SK-N-MC (cell line): ENCODE measurements at regions not wholly inside any gene's neighbourhood (a gene's known extent, or its start where the extent isn't known, plus 50 kb on each side); places are given as distances from the start of the nearest gene placed in this dataset.

ENCODE experiments used
- DNase-seq: peaks from one replicate; pipeline ENCODE4 v3.0.0-alpha.2; 2011; ENCODE audit warnings: low read depth, low spot score
- H3K27ac ChIP-seq: fragments of 200-600 bp; sonication (generic); 2 replicates; pipeline ENCODE4 v1.5.1; 2016; ENCODE audit warnings: mixed run types
- H3K36me3 ChIP-seq: fragments of 200-600 bp; sonication (generic); 2 replicates; pipeline ENCODE4 v1.6.1; 2017; ENCODE audit warnings: antibody characterized with exemption, low read length, mixed read lengths; ENCODE audit not compliant: insufficient read depth
- H3K4me3 ChIP-seq: fragments of 200-600 bp; sonication (generic); 2 replicates; pipeline ENCODE4 v1.5.1; 2016
- H3K9ac ChIP-seq: fragments of 200-600 bp; sonication (generic); 2 replicates; pipeline ENCODE4 v1.8.0; 2017; ENCODE audit warnings: mixed run types, mixed read lengths; ENCODE audit not compliant: insufficient read length
- H3K9me3 ChIP-seq: fragments of 200-600 bp; sonication (generic); 2 replicates; pipeline ENCODE4 v1.6.1; 2017; ENCODE audit warnings: low read depth, mild to moderate bottlenecking, antibody characterized with exemption, low read length, moderate library complexity, mixed read lengths
- EZH2 ChIP-seq: fragments of 200-600 bp; sonication (generic); IDR thresholded peaks from one replicate; pipeline ENCODE4 v1.6.1; 2017; ENCODE audit warnings: antibody characterized with exemption
- FOXP2 ChIP-seq: optimal IDR thresholded peaks from 2 replicates; pipeline ENCODE3; 2011; ENCODE audit warnings: mild to moderate bottlenecking, moderate library complexity; ENCODE audit not compliant: insufficient read depth; ENCODE audit errors: extremely low read length, control extremely low read depth
- POLR2AphosphoS5 ChIP-seq: IDR thresholded peaks from 2 replicates; pipeline ENCODE4 v1.6.1; 2012; ENCODE audit warnings: mild to moderate bottlenecking, low read depth, low read length, borderline replicate concordance

- no peaks in the 10 kb centered on the region for H3K36me3 ChIP-seq
- no peaks in the 10 kb centered on the region for H3K9me3 ChIP-seq
- no peak overlapping the region for H3K27ac ChIP-seq
- no peak for DNase-seq
- TF ChIP-seq POLR2AphosphoS5 (no peak), FOXP2 (no peak), EZH2 (no peak)
- H3K4me3 ChIP-seq, result no peak overlapping the region
- no peak overlapping the region for H3K9ac ChIP-seq
Measured at GRCh38 chr4:151600432-151600831, 160.4 kb downstream of the GATB start.

DNA sequence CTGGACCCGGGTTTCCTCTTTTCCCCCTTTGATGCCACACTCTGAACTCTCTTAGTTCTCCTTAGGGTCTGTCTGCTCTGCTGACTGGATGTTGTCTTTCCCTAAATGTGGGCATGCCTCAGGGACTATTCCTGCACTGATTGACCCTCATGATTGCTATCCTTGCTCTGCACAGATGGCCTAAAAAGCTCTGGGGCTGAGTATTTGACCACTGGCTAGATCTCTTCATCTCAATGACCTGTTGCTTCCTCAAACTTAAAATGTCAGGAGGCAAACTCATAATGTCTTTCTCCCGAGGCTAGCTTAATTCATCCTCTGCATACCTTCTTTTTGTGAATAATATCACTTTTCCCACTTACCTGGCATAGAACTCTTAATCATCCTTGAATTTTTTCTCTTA is 157.4 kb downstream of the GATB start:
- Histone ChIP-seq H3K9ac (no peak overlapping the region), H3K9me3 (no peaks in the 10 kb centered on the region), H3K27ac (no peak overlapping the region), H3K4me3 (no peak overlapping the region), H3K36me3 (no peaks in the 10 kb centered on the region)
- TF ChIP-seq POLR2AphosphoS5, result no peak
- DNase-seq, result no peak

GRCh38 chr4:151604238-151604637 is 156.6 kb downstream of the GATB start:
- Histone ChIP-seq H3K36me3 (no peaks in the 10 kb centered on the region), H3K9me3 (no peaks in the 10 kb centered on the region), H3K27ac (no peak overlapping the region), H3K4me3 (no peak overlapping the region), H3K9ac (no peak overlapping the region)
- peak; percentile 6 for DNase-seq
- TF ChIP-seq FOXP2 (no peak), EZH2 (no peak), POLR2AphosphoS5 (no peak)

DNA sequence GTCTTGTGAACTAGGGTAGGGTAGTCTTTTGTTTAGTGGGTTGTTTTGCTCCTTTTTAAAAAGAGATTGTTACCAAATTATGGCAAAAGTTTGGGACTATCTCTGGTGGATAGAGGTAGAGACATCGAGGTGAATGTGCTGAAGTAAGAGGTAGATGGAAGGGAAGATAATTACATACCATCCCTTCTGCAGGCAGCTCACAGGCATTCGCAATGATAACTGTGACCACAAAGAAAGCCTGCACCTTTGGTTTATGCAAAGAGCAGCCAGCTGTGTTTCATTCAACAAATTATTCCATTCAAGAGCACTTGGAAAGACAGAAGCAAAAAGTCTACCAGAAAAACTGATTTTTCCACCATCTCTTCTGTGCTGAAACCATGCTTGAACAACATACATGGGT is 155.6 kb downstream of the GATB start:
- TF ChIP-seq POLR2AphosphoS5, result no peak
- TF ChIP-seq EZH2, result no peak
- TF ChIP-seq FOXP2, result no peak
- no peak overlapping the region for H3K9ac ChIP-seq
- H3K27ac ChIP-seq, result no peak overlapping the region
- no peak overlapping the region for H3K4me3 ChIP-seq
- no peaks in the 10 kb centered on the region for H3K36me3 ChIP-seq
- no peak for DNase-seq
- no peaks in the 10 kb centered on the region for H3K9me3 ChIP-seq

DNA sequence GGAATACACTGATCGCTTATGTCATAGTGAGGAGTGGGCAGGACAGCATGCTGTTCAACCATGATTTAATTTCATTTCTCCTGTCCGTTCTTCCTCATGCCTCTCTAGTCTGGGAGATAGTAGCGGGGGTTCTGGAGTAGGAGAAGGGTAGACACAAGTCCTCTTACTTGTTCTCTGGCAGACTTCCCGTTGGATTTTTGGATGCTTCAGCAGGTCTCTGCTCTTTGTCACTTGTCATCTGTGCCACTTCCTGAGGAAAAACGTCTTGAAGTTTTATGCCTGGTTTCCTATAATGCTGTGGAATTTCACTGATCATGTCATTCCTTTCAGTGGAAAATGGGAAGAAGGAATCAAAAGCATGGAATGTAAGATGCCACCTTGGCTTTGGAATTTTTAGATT is 154.7 kb downstream of the GATB start:
- no peak overlapping the region for H3K27ac ChIP-seq
- H3K4me3 ChIP-seq, result no peak overlapping the region
- H3K9me3 ChIP-seq, result no peaks in the 10 kb centered on the region
- TF ChIP-seq POLR2AphosphoS5, result no peak
- TF ChIP-seq EZH2, result no peak
- TF ChIP-seq FOXP2, result no peak
- no peaks in the 10 kb centered on the region for H3K36me3 ChIP-seq
- no peak for DNase-seq
- H3K9ac ChIP-seq, result no peak overlapping the region

- no peak for TF ChIP-seq EZH2
- TF ChIP-seq FOXP2, result no peak
- TF ChIP-seq POLR2AphosphoS5, result no peak
- Histone ChIP-seq H3K9me3 (no peaks in the 10 kb centered on the region), H3K36me3 (no peaks in the 10 kb centered on the region), H3K9ac (no peak overlapping the region), H3K27ac (no peak overlapping the region), H3K4me3 (no peak overlapping the region)
- DNase-seq, result no peak
Measured at GRCh38 chr4:151610229-151610628, 150.6 kb downstream of the GATB start.

- no peak for DNase-seq
- H3K9ac ChIP-seq, result no peak overlapping the region
Measured at GRCh38 chr4:151611960-151612359, 148.8 kb downstream of the GATB start.

DNA sequence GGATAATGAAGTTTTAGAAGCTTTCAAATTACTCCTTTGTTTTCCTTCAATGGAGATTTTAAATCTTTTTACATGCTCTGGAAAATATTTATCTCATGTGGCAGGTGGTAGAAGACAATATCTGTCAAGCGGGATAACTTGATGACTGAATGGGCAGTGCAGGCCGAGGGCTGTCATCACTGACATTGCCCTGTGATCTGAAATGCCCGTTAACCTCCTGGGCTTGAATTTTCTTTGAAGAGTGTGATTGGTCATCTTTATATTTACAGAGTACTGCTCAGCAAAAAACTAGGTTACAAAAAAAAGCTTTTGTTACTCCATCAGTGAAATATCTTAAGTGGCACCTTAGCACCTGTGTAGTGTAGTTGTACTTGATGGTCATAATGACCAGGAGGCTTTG is 147.5 kb downstream of the GATB start:
- H3K9ac ChIP-seq, result no peak overlapping the region
- H3K36me3 ChIP-seq, result no peaks in the 10 kb centered on the region
- H3K4me3 ChIP-seq, result no peak overlapping the region
- no peak overlapping the region for H3K27ac ChIP-seq
- no peak for DNase-seq
- TF ChIP-seq FOXP2 (no peak), POLR2AphosphoS5 (no peak), EZH2 (no peak)
- H3K9me3 ChIP-seq, result no peaks in the 10 kb centered on the region

More at GRCh38 chr4:151611960-151612359, 148.8 kb downstream of the GATB start:
- Histone ChIP-seq H3K36me3 (no peaks in the 10 kb centered on the region), H3K27ac (no peak overlapping the region), H3K9me3 (no peaks in the 10 kb centered on the region), H3K4me3 (no peak overlapping the region)
- TF ChIP-seq POLR2AphosphoS5 (no peak), EZH2 (no peak), FOXP2 (no peak)

DNA sequence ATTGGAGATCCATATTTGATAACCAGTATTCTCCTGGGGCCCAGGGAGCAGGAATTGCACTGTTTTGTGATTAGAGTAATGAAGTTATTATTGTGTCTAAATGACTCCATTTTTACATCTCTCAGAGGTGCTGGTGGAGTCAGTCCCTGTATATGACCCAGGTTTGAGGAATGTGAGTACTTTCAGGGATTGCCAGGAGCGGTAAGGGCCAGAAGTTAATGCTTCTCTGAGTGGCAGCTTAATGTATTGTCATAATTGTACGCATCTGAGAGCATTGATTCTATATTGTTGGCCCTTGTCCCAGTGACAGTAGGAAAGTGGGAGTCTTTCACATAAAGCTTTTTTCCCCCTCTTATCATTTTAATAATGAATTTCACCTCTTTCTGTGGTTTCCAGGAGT is 146.2 kb downstream of the GATB start:
- Histone ChIP-seq H3K9ac (no peak overlapping the region), H3K36me3 (no peaks in the 10 kb centered on the region)
- TF ChIP-seq POLR2AphosphoS5 (no peak), EZH2 (no peak), FOXP2 (no peak)

DNA sequence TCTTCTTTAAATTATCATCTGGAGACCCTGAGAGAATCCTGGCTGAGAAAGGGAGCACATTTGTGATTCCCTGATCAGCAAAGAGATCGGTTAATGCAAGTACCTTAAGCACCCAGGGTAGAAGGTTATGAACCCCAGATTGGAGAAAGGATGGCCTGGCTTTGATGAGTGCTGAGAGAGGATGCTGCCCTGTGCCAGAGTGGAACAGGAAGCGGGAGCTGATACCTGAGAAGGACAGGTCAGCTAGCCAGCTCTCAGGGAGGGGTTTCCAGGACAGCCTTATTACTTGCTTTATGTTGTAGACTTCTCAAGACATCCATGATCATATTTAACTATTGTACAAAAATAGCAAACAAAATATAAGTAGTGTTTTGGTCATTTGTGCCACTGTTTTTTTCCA is 141.9 kb downstream of the GATB start:
- Histone ChIP-seq H3K27ac (no peak overlapping the region), H3K9me3 (no peaks in the 10 kb centered on the region), H3K36me3 (no peaks in the 10 kb centered on the region), H3K9ac (no peak overlapping the region), H3K4me3 (no peak overlapping the region)
- TF ChIP-seq EZH2, result no peak
- no peak for DNase-seq

More for the DNA sequence above, 146.2 kb downstream of the GATB start:
- Histone ChIP-seq H3K4me3 (no peak overlapping the region), H3K27ac (no peak overlapping the region), H3K9me3 (no peaks in the 10 kb centered on the region)
- DNase-seq, result no peak
